GM12878 (cell line): ENCODE measurements at regions not wholly inside any gene's neighbourhood (a gene's known extent, or its start where the extent isn't known, plus 50 kb on each side); places are given as distances from the start of the nearest gene placed in this dataset.

Experiments
- ATAC-seq: fragments of 200-7000 bp; cut with Tn5 transposase; 3 replicates; pipeline ENCODE4 v1.9.1; 2020; ENCODE audit warnings: mild to moderate bottlenecking, moderate library complexity
- BruUV-seq: library from RNA; stranded (reverse); fragments of 400-500 nt; replicated peaks from 2 replicates; lab custom pipeline; 2021; lab: Mats Ljungman, UMichigan
- CTCF ChIA-PET: fragments of 300-600 bp; sonication (Branson Sonifier 250); formaldehyde crosslinking; extraction: SDS; loops from one replicate; lab custom pipeline; 2021; ENCODE audit warnings: inconsistent platforms; lab: Yijun Ruan, JAX
- POLR2A ChIA-PET: fragments of 350-600 bp; formaldehyde crosslinking; extraction: SDS; loops from one replicate; lab custom pipeline; 2021; ENCODE audit warnings: inconsistent platforms; lab: Charles Lee
- RAD21 ChIA-PET: fragments of 300-600 bp; sonication (Branson Sonifier 250); formaldehyde crosslinking; loops from one replicate; lab custom pipeline; 2023; ENCODE audit warnings: antibody characterized with exemption; ENCODE audit not compliant: unreplicated experiment; lab: Charles Lee
- SMC1A ChIA-PET: fragments of 300-600 bp; sonication (Branson Sonifier 250); formaldehyde crosslinking; loops from one replicate; lab custom pipeline; 2023; ENCODE audit not compliant: unreplicated experiment, uncharacterized antibody; lab: Charles Lee
- DNase-seq: peaks from one replicate; pipeline ENCODE4 v3.0.0-alpha.2; 2011; ENCODE audit warnings: low read depth, low spot score
- FAIRE-seq: peaks from 3 replicates; lab custom pipeline; 2011; peaks lifted over from hg19 to GRCh38; lab: Jason Lieb, UNC
- H2AFZ ChIP-seq: 2 replicates; pipeline ENCODE4 v1.6.0; 2011; ENCODE audit warnings: low read depth, low read length, control low read depth; ENCODE audit not compliant: control insufficient read depth
- H3K27ac ChIP-seq: 2 replicates; pipeline ENCODE4 v1.5.1; 2011; ENCODE audit warnings: control low read depth; ENCODE audit not compliant: control insufficient read depth, insufficient read depth
- H3K27me3 ChIP-seq, 2 experiments: replicated peaks in 1 of 2; 2 replicates each; pipeline versions ENCODE4 v1.6.0 to v1.6.1; 2011; ENCODE audit warnings: low read length in 1 of 2; ENCODE audit not compliant: control insufficient read depth in 2 of 2, insufficient read depth in 2 of 2
- H3K36me3 ChIP-seq, 2 experiments: 2 replicates each; pipeline ENCODE4 v1.5.1; 2011; ENCODE audit warnings: low read length in 1 of 2; ENCODE audit not compliant: control insufficient read depth in 2 of 2, insufficient read depth in 2 of 2
- H3K4me1 ChIP-seq: 2 replicates; pipeline ENCODE4 v1.6.1; 2011; ENCODE audit warnings: mild to moderate bottlenecking, low read length, moderate library complexity, mixed read lengths; ENCODE audit not compliant: control insufficient read depth, insufficient read depth
- H3K4me2 ChIP-seq: 2 replicates; pipeline ENCODE4 v1.6.0; 2011; ENCODE audit warnings: control low read depth; ENCODE audit not compliant: control insufficient read depth, insufficient read depth
- H3K4me3 ChIP-seq: fragments of 200-600 bp; sonication (generic); 2 replicates; pipeline ENCODE4 v1.5.1; 2016
- H3K79me2 ChIP-seq: 2 replicates; pipeline ENCODE4 v1.6.0; 2011; ENCODE audit warnings: low read length; ENCODE audit not compliant: control insufficient read depth, insufficient read depth
- H3K9ac ChIP-seq: 2 replicates; pipeline ENCODE4 v1.8.0; 2011; ENCODE audit warnings: low read length, control low read depth, mixed read lengths; ENCODE audit not compliant: control insufficient read depth, insufficient read depth
- H3K9me3 ChIP-seq: replicated peaks from 3 replicates; pipeline ENCODE4 v1.5.1; 2011; ENCODE audit warnings: mild to moderate bottlenecking, low read length; ENCODE audit not compliant: control insufficient read depth, insufficient read depth
- H4K20me1 ChIP-seq: 2 replicates; pipeline ENCODE4 v1.6.0; 2011; ENCODE audit not compliant: control insufficient read depth, insufficient read depth
- CHD2 ChIP-seq: IDR thresholded peaks from 2 replicates; pipeline ENCODE4 v1.6.1; 2011; ENCODE audit warnings: low read depth, low read length, improper control_type of control experiment, borderline replicate concordance
- DPF2 ChIP-seq: fragments of 450-650 bp; IDR thresholded peaks from 2 replicates; pipeline ENCODE4 v1.6.1; 2017; ENCODE audit warnings: mild to moderate bottlenecking
- IRF5 ChIP-seq: fragments of 450-650 bp; IDR thresholded peaks from 2 replicates; pipeline ENCODE4 v1.6.1; 2017; ENCODE audit warnings: borderline replicate concordance
- KDM1A ChIP-seq: fragments of 200-600 bp; sonication (generic); IDR thresholded peaks from 2 replicates; pipeline ENCODE4 v1.6.1; 2016; ENCODE audit warnings: borderline replicate concordance
- NR2F1 ChIP-seq: fragments of 450-650 bp; conservative IDR thresholded peaks from 2 replicates; pipeline ENCODE4 v1.6.1; 2017; ENCODE audit warnings: mild to moderate bottlenecking
- NRF1 ChIP-seq: conservative IDR thresholded peaks from 2 replicates; pipeline ENCODE4 v1.6.1; 2011; ENCODE audit warnings: mild to moderate bottlenecking, low read depth, low read length, improper control_type of control experiment
- PAX5 ChIP-seq: IDR thresholded peaks from 2 replicates; pipeline ENCODE4 v1.6.1; 2011; ENCODE audit warnings: low read depth, low read length, borderline replicate concordance
- PAX8 ChIP-seq: fragments of 450-650 bp; IDR thresholded peaks from 2 replicates; pipeline ENCODE4 v1.6.1; 2017; ENCODE audit warnings: mild to moderate bottlenecking, moderate library complexity
- PBX3 ChIP-seq: IDR thresholded peaks from 2 replicates; pipeline ENCODE4 v1.6.1; 2011; ENCODE audit warnings: mild to moderate bottlenecking, low read depth, low read length, moderate library complexity; ENCODE audit not compliant: insufficient replicate concordance
- TARDBP ChIP-seq: IDR thresholded peaks from 2 replicates; pipeline ENCODE4 v1.6.1; 2016; ENCODE audit warnings: borderline replicate concordance
- USF2 ChIP-seq: IDR thresholded peaks from 2 replicates; pipeline ENCODE4 v1.6.1; 2011; ENCODE audit warnings: low read depth, low read length, improper control_type of control experiment, borderline replicate concordance
- ZNF217 ChIP-seq: fragments of 450-650 bp; IDR thresholded peaks from 2 replicates; pipeline ENCODE4 v1.6.1; 2017; ENCODE audit warnings: antibody characterized with exemption, mild to moderate bottlenecking
- ZNF592 ChIP-seq: fragments of 450-650 bp; IDR thresholded peaks from 2 replicates; pipeline ENCODE4 v1.6.1; 2017; ENCODE audit warnings: mild to moderate bottlenecking, moderate library complexity
- WGBS: methylation state at CpG from one replicate; pipeline ENCODE4 v1.1.6; 2016; ENCODE audit warnings: low lambda C conversion rate; ENCODE audit not compliant: insufficient replicate concordance, insufficient coverage; ENCODE audit errors: missing lambda C conversion rate; 5-methylcytosine and 5-hydroxymethylcytosine counted together
- in situ Hi-C: fragments of 300-500 bp; cut with MboI; formaldehyde crosslinking; loops from 9 replicates; pipeline ENCODE4 v1.14.3; 2018; ENCODE audit warnings: mixed read lengths
- intact Hi-C: fragments of 100-400 bp; cut with micrococcal nuclease; formaldehyde crosslinking; loops from one replicate; pipeline ENCODE4 v1.14.2; 2022; ENCODE audit not compliant: unreplicated experiment

GRCh38 chr4:67344594-67345380, 200.5 kb downstream of the CENPC start:
- no peak overlapping the region for H3K9ac ChIP-seq
- ChIA-PET CTCF (interaction anchor here (0.5 to 0.8 kb wide), 2 partner anchors 17 to 474 kb away, joined by 3 read pairs; no protein-coding TSS in a partner anchor), SMC1A (no interaction called here), POLR2A (no interaction called here), RAD21 (no interaction called here)
- H2AFZ ChIP-seq = no peak overlapping the region
- no peak overlapping the region for H3K4me2 ChIP-seq
- H3K4me3 ChIP-seq = no peak overlapping the region
- H4K20me1 ChIP-seq = no peaks in the 10 kb centered on the region
- no peak for TF ChIP-seq PAX8
- TF ChIP-seq PAX5 = no peak
- TF ChIP-seq DPF2 = no peak
- TF ChIP-seq IRF5 = no peak
- no peak for TF ChIP-seq NRF1
- no peak for TF ChIP-seq ZNF592
- no peak for TF ChIP-seq ZNF217
- no peak for TF ChIP-seq KDM1A
- no peak for TF ChIP-seq CHD2
- TF ChIP-seq NR2F1 = no peak
- no peak for TF ChIP-seq PBX3
- TF ChIP-seq TARDBP = no peak
- TF ChIP-seq USF2 = no peak
- WGBS = 3% methylated on average over 4 of the region's 4 CpGs
- no peak overlapping the region for H3K27ac ChIP-seq
- in situ Hi-C loops (no loop called here), intact Hi-C loops (no loop called here)
- H3K4me1 ChIP-seq = no peaks in the 10 kb centered on the region
- no peaks in the 10 kb centered on the region for H3K27me3 ChIP-seq
- no peaks in the 10 kb centered on the region for H3K36me3 ChIP-seq
- no peaks in the 10 kb centered on the region for H3K79me2 ChIP-seq
- no TSS peak for BruUV-seq
- no peaks in the 10 kb centered on the region for H3K9me3 ChIP-seq
- ATAC-seq = no peak
- no peak for DNase-seq
- FAIRE-seq = no peak
